IMR-90 (cell line): ENCODE measurements at regions not wholly inside any gene's neighbourhood (a gene's known extent, or its start where the extent isn't known, plus 50 kb on each side); places are given as distances from the start of the nearest gene placed in this dataset.
"Not testable (repeated sequence)": the region's sequence is repeated elsewhere in the genome, so short reads cannot be mapped to it uniquely, and the experiment has no call there.

Experiments used
- ATAC-seq: fragments of 200-7000 bp; cut with Tn5 transposase; 2 replicates; pipeline ENCODE4 v1.9.1; 2020; ENCODE audit warnings: low read depth, mild to moderate bottlenecking, moderate library complexity
- BruUV-seq: library from RNA; stranded (reverse); fragments of 400-500 nt; replicated peaks from 2 replicates; lab custom pipeline; 2021; lab: Mats Ljungman, UMichigan
- CTCF ChIA-PET: fragments of 300-600 bp; formaldehyde crosslinking; extraction: SDS; loops from one replicate; lab custom pipeline; 2021; ENCODE audit warnings: antibody characterized with exemption; lab: Yijun Ruan, JAX
- POLR2A ChIA-PET: fragments of 300-600 bp; sonication (Branson Sonifier 250); formaldehyde crosslinking; loops from one replicate; lab custom pipeline; 2022; ENCODE audit warnings: antibody characterized with exemption; ENCODE audit not compliant: unreplicated experiment; lab: Charles Lee
- DNase-seq: peaks from one replicate; pipeline ENCODE4 v3.0.0; 2013
- H2AFZ ChIP-seq: replicated peaks from 2 replicates; pipeline ENCODE3; 2013; ENCODE audit warnings: low read length, mild to moderate bottlenecking; ENCODE audit not compliant: poor library complexity
- H2AK5ac ChIP-seq: 2 replicates; pipeline ENCODE4 v1.6.1; 2013; ENCODE audit warnings: low read depth, low read length, inconsistent platforms
- H2AK9ac ChIP-seq: replicated peaks from 2 replicates; pipeline ENCODE3; 2013; ENCODE audit warnings: mild to moderate bottlenecking, low read depth, low read length, moderate library complexity; ENCODE audit not compliant: poor library complexity
- H2BK120ac ChIP-seq: 2 replicates; pipeline ENCODE4 v1.6.1; 2013; ENCODE audit warnings: low read depth, low read length, inconsistent platforms
- H2BK15ac ChIP-seq: 3 replicates; pipeline ENCODE4 v1.6.1; 2013; ENCODE audit warnings: low read depth, low read length, inconsistent platforms
- H2BK20ac ChIP-seq: 2 replicates; pipeline ENCODE4 v1.6.1; 2013; ENCODE audit warnings: low read depth, mild to moderate bottlenecking, inconsistent platforms, low read length, moderate library complexity
- H2BK5ac ChIP-seq: 2 replicates; pipeline ENCODE4 v1.6.1; 2013; ENCODE audit warnings: mild to moderate bottlenecking, low read depth, low read length, inconsistent platforms; ENCODE audit not compliant: poor library complexity, severe bottlenecking
- H3K14ac ChIP-seq: replicated peaks from 2 replicates; pipeline ENCODE4 v1.6.1; 2013; ENCODE audit warnings: low read depth, low read length, inconsistent platforms
- H3K18ac ChIP-seq: 2 replicates; pipeline ENCODE4 v1.6.1; 2013; ENCODE audit warnings: low read depth, low read length, control low read depth
- H3K23ac ChIP-seq: 2 replicates; pipeline ENCODE4 v1.6.1; 2013; ENCODE audit warnings: low read depth, low read length, inconsistent platforms
- H3K27ac ChIP-seq: 2 replicates; pipeline ENCODE4 v1.5.1; 2013; ENCODE audit warnings: mild to moderate bottlenecking, control low read depth, low read length; ENCODE audit not compliant: insufficient read depth
- H3K27me3 ChIP-seq: 2 replicates; pipeline ENCODE4 v1.6.1; 2013; ENCODE audit warnings: low read length; ENCODE audit not compliant: control insufficient read depth, insufficient read depth
- H3K36me3 ChIP-seq: 2 replicates; pipeline ENCODE4 v1.6.1; 2013; ENCODE audit warnings: low read length, mixed read lengths; ENCODE audit not compliant: control insufficient read depth, insufficient read depth
- H3K4ac ChIP-seq: 2 replicates; pipeline ENCODE4 v1.6.1; 2013; ENCODE audit warnings: low read depth, low read length, inconsistent platforms
- H3K4me1 ChIP-seq: 2 replicates; pipeline ENCODE4 v1.6.1; 2013; ENCODE audit warnings: low read length, mixed read lengths; ENCODE audit not compliant: control insufficient read depth, insufficient read depth
- H3K4me2 ChIP-seq: 2 replicates; pipeline ENCODE4 v1.6.1; 2013; ENCODE audit warnings: low read depth, mild to moderate bottlenecking, control low read depth, low read length, moderate library complexity
- H3K4me3 ChIP-seq: 2 replicates; pipeline ENCODE4 v1.5.1; 2013; ENCODE audit warnings: low read depth, mild to moderate bottlenecking, control low read depth, low read length, moderate library complexity; ENCODE audit not compliant: insufficient read depth
- H3K56ac ChIP-seq: 2 replicates; pipeline ENCODE4 v1.6.1; 2013; ENCODE audit warnings: low read length, inconsistent platforms; ENCODE audit not compliant: insufficient read depth; ENCODE audit errors: extremely low read depth
- H3K79me1 ChIP-seq, 2 experiments: 2 replicates each; pipeline ENCODE4 v1.6.1; 2013; ENCODE audit warnings: low read length in 2 of 2, inconsistent platforms in 1 of 2, low read depth in 1 of 2
- H3K9ac ChIP-seq: 2 replicates; pipeline ENCODE4 v1.6.1; 2013; ENCODE audit warnings: low read depth, low read length, control low read depth
- H3K9me1 ChIP-seq: 2 replicates; pipeline ENCODE4 v1.6.1; 2013; ENCODE audit warnings: low read length, inconsistent platforms; ENCODE audit not compliant: insufficient read depth
- H3K9me3 ChIP-seq: 2 replicates; pipeline ENCODE4 v1.6.1; 2013; ENCODE audit warnings: low read length; ENCODE audit not compliant: control insufficient read depth, insufficient read depth
- H4K20me1 ChIP-seq: 2 replicates; pipeline ENCODE4 v1.6.1; 2013; ENCODE audit warnings: low read length, inconsistent platforms; ENCODE audit not compliant: insufficient read depth
- H4K5ac ChIP-seq: 2 replicates; pipeline ENCODE4 v1.6.1; 2013; ENCODE audit warnings: mild to moderate bottlenecking, low read depth, low read length, control low read depth
- H4K8ac ChIP-seq, 2 experiments: 2 replicates each; pipeline ENCODE4 v1.6.1; 2013; ENCODE audit warnings: low read depth in 2 of 2, low read length in 2 of 2, control low read depth in 1 of 2, inconsistent platforms in 1 of 2
- H4K91ac ChIP-seq: 2 replicates; pipeline ENCODE4 v1.6.1; 2013; ENCODE audit warnings: low read depth, low read length, inconsistent platforms; ENCODE audit not compliant: insufficient read depth
- CEBPB ChIP-seq: IDR thresholded peaks from 2 replicates; pipeline ENCODE4 v1.6.1; 2012; ENCODE audit warnings: low read depth, low read length, improper control_type of control experiment
- CTCF ChIP-seq: conservative IDR thresholded peaks from 2 replicates; pipeline ENCODE4 v1.5.1; 2012; ENCODE audit warnings: mild to moderate bottlenecking, low read depth, low read length, improper control_type of control experiment
- MAFK ChIP-seq: IDR thresholded peaks from 2 replicates; pipeline ENCODE4 v1.6.1; 2012; ENCODE audit warnings: low read depth, low read length, improper control_type of control experiment
- MAZ ChIP-seq: IDR thresholded peaks from 2 replicates; pipeline ENCODE4 v1.6.1; 2012; ENCODE audit warnings: low read depth, mild to moderate bottlenecking, low read length, improper control_type of control experiment, moderate library complexity, borderline replicate concordance
- NFE2L2 ChIP-seq: fragments of 150-350 bp; IDR thresholded peaks from 2 replicates; pipeline ENCODE4 v1.6.1; 2016; ENCODE audit warnings: low read depth, mild to moderate bottlenecking, low read length
- POLR2A ChIP-seq: IDR thresholded peaks from 2 replicates; pipeline ENCODE4 v1.6.1; 2012; ENCODE audit warnings: mild to moderate bottlenecking, low read depth, low read length
- RCOR1 ChIP-seq: IDR thresholded peaks from 2 replicates; pipeline ENCODE4 v1.6.1; 2012; ENCODE audit warnings: mild to moderate bottlenecking, low read length, improper control_type of control experiment; ENCODE audit not compliant: insufficient replicate concordance
- RFX5 ChIP-seq: IDR thresholded peaks from 2 replicates; pipeline ENCODE4 v1.8.0; 2012; ENCODE audit warnings: low read depth, mild to moderate bottlenecking, low read length, moderate library complexity
- SMC3 ChIP-seq: fragments of 150-350 bp; IDR thresholded peaks from 2 replicates; pipeline ENCODE4 v1.6.1; 2016; ENCODE audit warnings: low read depth, mild to moderate bottlenecking, antibody characterized with exemption, low read length, moderate library complexity
- WGBS, 2 experiments: methylation state at CpG; one replicate each; pipeline versions ENCODE4 v1.1.5 to v1.1.7; 2013; ENCODE audit warnings: missing lambda C conversion rate in 2 of 2; ENCODE audit not compliant: insufficient read length in 1 of 2; ENCODE audit errors: extremely low coverage in 2 of 2; 5-methylcytosine and 5-hydroxymethylcytosine counted together
- dilution Hi-C: fragments of 300-500 bp; cut with HindIII; formaldehyde crosslinking; loops from one replicate; pipeline ENCODE4 v1.14.3; 2018; ENCODE audit warnings: low sequenced_read_pairs; ENCODE audit not compliant: unreplicated experiment
- in situ Hi-C: fragments of 300-500 bp; cut with MboI; formaldehyde crosslinking; loops from 3 replicates; pipeline ENCODE4 v1.14.3; 2019; ENCODE audit warnings: low sequenced_read_pairs, inconsistent platforms, mixed read lengths
- intact Hi-C: fragments of 100-400 bp; cut with micrococcal nuclease; formaldehyde crosslinking; loops from 2 replicates; pipeline ENCODE4 v1.10.0; 2022

- in situ Hi-C loops (no loop called here), dilution Hi-C loops (no loop called here), intact Hi-C loops (no loop called here)
- Histone ChIP-seq H4K91ac (no peak overlapping the region), H4K5ac (no peak overlapping the region), H3K79me1 (no peaks in the 10 kb centered on the region), H3K4me2 (no peak overlapping the region), H3K4ac (no peak overlapping the region), H3K4me1 (no peaks in the 10 kb centered on the region), H3K36me3 (no peaks in the 10 kb centered on the region), H3K27me3 (no peaks in the 10 kb centered on the region), H3K27ac (no peak overlapping the region), H3K18ac (no peak overlapping the region), H3K23ac (no peak overlapping the region), H2AK9ac (no peak overlapping the region), H3K14ac (no peak overlapping the region), H2BK120ac (no peak overlapping the region), H4K20me1 (no peaks in the 10 kb centered on the region), H2BK20ac (no peak overlapping the region), H2AK5ac (no peak overlapping the region), H2AFZ (no peak overlapping the region), H3K9me1 (no peaks in the 10 kb centered on the region), H3K4me3 (no peak overlapping the region), H3K56ac (no peak overlapping the region), H3K9me3 (no peaks in the 10 kb centered on the region), H2BK5ac (no peak overlapping the region), H2BK15ac (no peak overlapping the region), H3K9ac (no peak overlapping the region), H4K8ac (no peak overlapping the region)
- POLR2A ChIA-PET: no interaction called here
- TF ChIP-seq RCOR1 (no peak), RFX5 (no peak), MAZ (no peak), NFE2L2 (no peak), SMC3 (no peak), POLR2A (no peak), CTCF (no peak), CEBPB (no peak), MAFK (no peak)
- ATAC-seq (no peak), DNase-seq (no peak)
- no TSS peak for BruUV-seq
- no CpG with 5 or more reads among the region's 1 CpG for WGBS, 2 experiments
- CTCF ChIA-PET: no interaction called here
Measured at GRCh38 chrX:144075432-144075831, 191.6 kb downstream of the UBE2NL start.

GRCh38 chrX:144082237-144082636 lies 198.4 kb downstream of the UBE2NL start:
- H4K91ac ChIP-seq, H3K14ac ChIP-seq, H3K9me1 ChIP-seq, H3K36me3 ChIP-seq, DNase-seq, H3K9me3 ChIP-seq, H3K79me1 ChIP-seq, H4K8ac ChIP-seq, H3K27me3 ChIP-seq, H3K4me2 ChIP-seq, H3K4ac ChIP-seq, H2AK9ac ChIP-seq, BruUV-seq, POLR2A ChIA-PET, dilution Hi-C loops, intact Hi-C loops, H3K4me1 ChIP-seq, H2BK15ac ChIP-seq, H2AFZ ChIP-seq, H3K9ac ChIP-seq, H2BK5ac ChIP-seq, H2BK20ac ChIP-seq, H3K27ac ChIP-seq, ATAC-seq, H3K18ac ChIP-seq, H3K56ac ChIP-seq, H4K5ac ChIP-seq, H3K4me3 ChIP-seq, in situ Hi-C loops, H2BK120ac ChIP-seq, CTCF ChIA-PET, H4K20me1 ChIP-seq, H2AK5ac ChIP-seq, H3K23ac ChIP-seq: not testable (repeated sequence)
- no CpG with 5 or more reads among the region's 5 CpGs for WGBS, 2 experiments
